ENCODE measurements at regions not wholly inside any gene's neighbourhood (a gene's known extent, or its start where the extent isn't known, plus 50 kb on each side); places are given as distances from the start of the nearest gene placed in this dataset.

GRCh38 chr1:201659572-201659971 is 120.6 kb downstream of the NAV1 start (continued):
- TF ChIP-seq REST (IDR thresholded peaks at IDR 0.05; ENCODE audit: low read depth, low read length) = no peak
- TF ChIP-seq ZZZ3 (IDR thresholded peaks at IDR 0.05; ENCODE audit: control insufficient read depth, insufficient read length, low read depth) = no peak
- no peak for TF ChIP-seq ZNF384 (IDR thresholded peaks at IDR 0.05; ENCODE audit: borderline replicate concordance, low read depth, low read length)
- TF ChIP-seq TCF12 (IDR thresholded peaks at IDR 0.05; ENCODE audit: low read depth, low read length) = no peak
- no peak for TF ChIP-seq MLLT1 (IDR thresholded peaks at IDR 0.05)
- no peak for TF ChIP-seq PML (IDR thresholded peaks at IDR 0.05; ENCODE audit: low read length)
- TF ChIP-seq KAT2A (conservative IDR thresholded peaks at IDR 0.05; ENCODE audit: control insufficient read depth, low read depth, low read length) = no peak
- no peak for TF ChIP-seq SMARCA5 (IDR thresholded peaks at IDR 0.05)
- TF ChIP-seq IKZF2 (IDR thresholded peaks at IDR 0.05) = no peak
- TF ChIP-seq BMI1 (IDR thresholded peaks at IDR 0.05; ENCODE audit: borderline replicate concordance) = no peak
- TF ChIP-seq HDAC2 (IDR thresholded peaks at IDR 0.05) = no peak

All from GM12878 (cell line).